Upper lobe of right lung (tissue), 1 donor: ENCODE measurements at regions not wholly inside any gene's neighbourhood (a gene's known extent, or its start where the extent isn't known, plus 50 kb on each side); places are given as distances from the start of the nearest gene placed in this dataset.

Experiments
- ATAC-seq: fragments of 200-7000 bp; cut with Tn5 transposase; one replicate; pipeline ENCODE4 v1.9.1; 2020; ENCODE audit warnings: mild to moderate bottlenecking, moderate library complexity
- DNase-seq: peaks from one replicate; pipeline ENCODE4 v3.0.0-alpha.2; 2020
- H3K27ac ChIP-seq: fragments of 200-600 bp; one replicate; pipeline ENCODE4 v1.8.0; 2022
- H3K27me3 ChIP-seq: fragments of 200-600 bp; one replicate; pipeline ENCODE4 v1.8.0; 2022; ENCODE audit warnings: mild to moderate bottlenecking
- H3K36me3 ChIP-seq: fragments of 200-600 bp; one replicate; pipeline ENCODE4 v1.8.0; 2022
- H3K4me1 ChIP-seq: fragments of 200-600 bp; one replicate; pipeline ENCODE4 v1.8.0; 2022
- H3K4me3 ChIP-seq: fragments of 200-600 bp; one replicate; pipeline ENCODE4 v1.8.0; 2022; ENCODE audit warnings: mild to moderate bottlenecking
- H3K9me3 ChIP-seq: fragments of 200-600 bp; one replicate; pipeline ENCODE4 v1.8.0; 2022
- intact Hi-C: fragments of 100-400 bp; cut with DNase I; formaldehyde crosslinking; loops from one replicate; pipeline ENCODE4 v1.11.0; 2022
- TF ChIP-seq, protein P1 (sequence below): fragments of 200-600 bp; IDR thresholded peaks from one replicate; pipeline ENCODE4 v1.8.0; 2022; ENCODE audit warnings: antibody characterized with exemption
- donor health status: DM: no; HTN: yes; CAD: no; lungs with severe emphysema.

DNA sequence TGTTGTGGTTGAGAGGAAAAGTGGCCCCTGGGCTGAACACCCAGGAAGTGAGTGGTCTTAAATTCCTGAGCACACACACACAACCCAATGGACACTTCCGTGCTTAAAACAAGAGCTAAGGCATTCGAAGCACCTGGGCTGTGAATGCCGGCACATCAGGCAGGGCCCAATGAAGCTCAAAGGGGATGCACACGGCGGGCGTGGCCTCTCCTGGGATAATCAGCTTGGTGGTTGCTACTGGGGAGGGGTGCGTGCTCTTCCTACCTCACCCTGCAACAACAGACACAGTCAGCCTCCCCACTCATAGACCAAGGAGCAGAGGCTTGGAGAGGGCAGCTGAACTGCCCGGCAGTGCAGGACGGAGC is 115.0 kb upstream of the TCERG1L start:
- no peak for DNase-seq
- no peaks in the 10 kb centered on the region for H3K36me3 ChIP-seq
- intact Hi-C loops: no loop called here
- TF ChIP-seq, protein P1, sequence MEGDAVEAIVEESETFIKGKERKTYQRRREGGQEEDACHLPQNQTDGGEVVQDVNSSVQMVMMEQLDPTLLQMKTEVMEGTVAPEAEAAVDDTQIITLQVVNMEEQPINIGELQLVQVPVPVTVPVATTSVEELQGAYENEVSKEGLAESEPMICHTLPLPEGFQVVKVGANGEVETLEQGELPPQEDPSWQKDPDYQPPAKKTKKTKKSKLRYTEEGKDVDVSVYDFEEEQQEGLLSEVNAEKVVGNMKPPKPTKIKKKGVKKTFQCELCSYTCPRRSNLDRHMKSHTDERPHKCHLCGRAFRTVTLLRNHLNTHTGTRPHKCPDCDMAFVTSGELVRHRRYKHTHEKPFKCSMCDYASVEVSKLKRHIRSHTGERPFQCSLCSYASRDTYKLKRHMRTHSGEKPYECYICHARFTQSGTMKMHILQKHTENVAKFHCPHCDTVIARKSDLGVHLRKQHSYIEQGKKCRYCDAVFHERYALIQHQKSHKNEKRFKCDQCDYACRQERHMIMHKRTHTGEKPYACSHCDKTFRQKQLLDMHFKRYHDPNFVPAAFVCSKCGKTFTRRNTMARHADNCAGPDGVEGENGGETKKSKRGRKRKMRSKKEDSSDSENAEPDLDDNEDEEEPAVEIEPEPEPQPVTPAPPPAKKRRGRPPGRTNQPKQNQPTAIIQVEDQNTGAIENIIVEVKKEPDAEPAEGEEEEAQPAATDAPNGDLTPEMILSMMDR: no peak
- H3K4me1 ChIP-seq: no peaks in the 10 kb centered on the region
- H3K4me3 ChIP-seq: no peak overlapping the region
- no peak overlapping the region for H3K27ac ChIP-seq
- no peaks in the 10 kb centered on the region for H3K9me3 ChIP-seq
- H3K27me3 ChIP-seq: peaks cover 20% of the 10 kb centered on the region
- ATAC-seq: no peak

DNA sequence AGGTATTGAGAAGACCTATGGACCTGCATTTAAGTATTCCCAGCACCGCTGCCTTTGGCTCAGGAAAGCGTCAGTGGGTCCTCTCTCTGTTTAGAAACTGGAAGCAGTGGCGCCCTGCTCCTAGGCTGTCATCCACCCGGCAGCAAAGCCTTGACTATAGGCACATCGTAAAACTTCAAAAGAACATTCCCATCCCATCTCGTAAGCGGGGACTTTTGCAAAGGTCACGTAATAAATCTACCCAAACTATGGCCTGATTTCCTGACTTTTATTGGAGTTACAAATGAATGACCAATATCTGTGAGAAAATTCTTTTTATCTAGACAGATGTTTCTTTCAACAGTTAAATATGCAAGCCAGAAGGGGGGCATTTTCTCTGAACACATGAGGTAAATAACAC is 115.8 kb upstream of the TCERG1L start:
- Histone ChIP-seq H3K27me3 (peaks cover 20% of the 10 kb centered on the region), H3K4me1 (no peaks in the 10 kb centered on the region), H3K27ac (no peak overlapping the region), H3K9me3 (no peaks in the 10 kb centered on the region), H3K4me3 (no peak overlapping the region), H3K36me3 (no peaks in the 10 kb centered on the region)
- intact Hi-C loops: no loop called here
- ATAC-seq (no peak), DNase-seq (no peak)
- TF ChIP-seq, protein P1: no peak

DNA sequence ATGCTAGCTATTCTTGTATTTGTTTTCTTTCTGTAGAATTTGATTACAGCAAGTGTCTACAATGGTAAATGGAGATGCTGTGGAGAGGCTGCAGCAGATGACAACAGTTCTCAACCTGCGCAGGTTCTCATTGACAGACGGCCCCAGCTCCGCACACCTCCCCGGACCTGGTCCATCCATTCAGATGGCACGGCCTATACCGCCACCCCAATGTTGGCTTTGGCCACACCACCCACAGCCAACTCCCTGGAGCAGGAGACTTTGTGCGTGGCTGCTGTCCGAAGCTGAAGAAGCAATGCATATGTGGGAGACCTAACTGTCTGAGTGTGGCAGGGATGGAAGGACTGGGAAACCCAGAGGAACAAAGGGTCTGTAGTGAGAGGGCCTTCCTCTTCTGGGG is 116.4 kb upstream of the TCERG1L start:
- H3K4me3 ChIP-seq: no peak overlapping the region
- no peaks in the 10 kb centered on the region for H3K9me3 ChIP-seq
- no peak for ATAC-seq
- intact Hi-C loops: no loop called here
- TF ChIP-seq, protein P1: no peak
- no peaks in the 10 kb centered on the region for H3K4me1 ChIP-seq
- no peak overlapping the region for H3K27ac ChIP-seq
- no peaks in the 10 kb centered on the region for H3K36me3 ChIP-seq
- no peak for DNase-seq
- H3K27me3 ChIP-seq: peaks cover 20% of the 10 kb centered on the region

DNA sequence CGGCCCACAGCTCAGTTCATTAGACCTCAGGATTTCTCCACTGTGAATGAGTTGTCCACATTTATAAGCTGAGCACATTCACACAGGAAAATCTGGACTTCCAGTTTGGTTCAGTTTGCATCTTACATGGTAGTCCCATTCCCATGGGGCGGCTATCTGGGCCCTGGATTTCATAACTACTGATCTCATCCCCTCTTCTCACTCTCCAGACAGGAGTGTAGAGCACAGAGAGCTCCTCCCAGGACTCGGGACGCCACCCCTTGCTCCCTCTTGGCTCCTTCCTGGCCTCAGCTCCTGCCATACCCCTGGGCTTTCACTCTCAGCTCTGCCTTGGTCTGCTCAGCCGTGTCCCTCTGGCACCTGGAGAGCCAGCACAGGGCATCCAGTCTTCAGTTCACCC is 117.6 kb upstream of the TCERG1L start:
- intact Hi-C loops: no loop called here
- H3K4me3 ChIP-seq: no peak overlapping the region
- H3K27ac ChIP-seq: no peak overlapping the region
- no peaks in the 10 kb centered on the region for H3K36me3 ChIP-seq
- H3K4me1 ChIP-seq: no peaks in the 10 kb centered on the region
- DNase-seq: no peak
- peaks cover 14% of the 10 kb centered on the region for H3K27me3 ChIP-seq
- no peaks in the 10 kb centered on the region for H3K9me3 ChIP-seq
- ATAC-seq: no peak
- TF ChIP-seq, protein P1: no peak

DNA sequence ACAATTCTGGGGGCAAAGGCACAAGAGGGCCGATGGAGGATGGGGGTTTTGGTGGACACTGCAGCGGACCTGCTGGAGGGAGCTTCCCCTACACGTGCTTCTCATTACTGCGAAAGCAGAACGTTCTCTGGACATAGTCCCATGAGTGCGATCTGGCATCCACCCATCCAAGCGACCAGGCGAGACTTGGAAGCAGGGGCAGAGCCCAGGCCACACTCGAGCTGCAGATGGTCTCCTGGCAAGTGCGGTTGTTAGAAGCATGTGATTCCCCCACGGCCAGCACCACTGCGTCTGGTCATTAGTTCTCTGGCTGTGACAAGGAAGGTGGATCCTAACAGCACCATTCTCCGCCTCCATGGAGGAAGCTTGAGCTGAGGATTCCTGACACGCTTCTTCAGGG is 118.4 kb upstream of the TCERG1L start:
- intact Hi-C loops: no loop called here
- ATAC-seq (no peak), DNase-seq (no peak)
- TF ChIP-seq, protein P1: no peak
- Histone ChIP-seq H3K27ac (no peak overlapping the region), H3K4me1 (no peaks in the 10 kb centered on the region), H3K4me3 (no peak overlapping the region), H3K9me3 (no peaks in the 10 kb centered on the region), H3K36me3 (no peaks in the 10 kb centered on the region), H3K27me3 (peaks cover 14% of the 10 kb centered on the region)

DNA sequence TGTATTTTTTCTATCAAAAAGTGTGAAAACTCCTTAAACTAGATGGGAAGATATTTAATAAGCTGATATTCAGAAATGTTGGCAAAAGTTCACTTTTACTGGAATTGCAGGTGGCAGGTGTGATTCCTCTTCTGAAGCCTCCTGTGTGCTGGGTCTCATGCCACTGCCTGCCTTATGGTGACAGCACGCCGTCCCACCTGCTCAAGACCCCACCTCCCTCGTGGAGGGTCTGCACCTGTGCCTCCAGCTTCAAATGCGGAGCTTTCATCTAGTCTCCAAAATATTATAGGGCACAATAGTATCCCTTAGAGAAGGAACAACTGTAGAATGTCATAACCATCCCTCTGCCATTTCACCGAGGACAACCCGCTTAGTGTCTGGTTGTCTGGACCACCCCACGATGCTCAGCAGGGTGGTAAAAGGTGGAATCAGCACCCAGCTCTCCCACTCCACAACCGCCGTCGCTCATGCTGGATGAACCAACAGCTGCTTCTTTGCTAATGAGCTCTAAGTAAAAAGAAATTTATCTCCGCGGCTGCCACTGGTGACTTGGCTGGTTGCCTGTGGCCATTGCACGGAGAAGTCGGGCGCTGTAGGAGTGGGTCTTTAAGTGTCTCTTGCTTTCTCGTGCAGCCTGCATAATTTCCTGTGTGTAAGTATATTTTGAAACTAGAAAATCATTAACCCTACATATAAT is 119.3 kb upstream of the TCERG1L start:
- Histone ChIP-seq H3K9me3 (no peaks in the 10 kb centered on the region), H3K27me3 (peaks cover 14% of the 10 kb centered on the region), H3K36me3 (no peaks in the 10 kb centered on the region), H3K4me1 (no peaks in the 10 kb centered on the region), H3K27ac (no peak overlapping the region), H3K4me3 (no peak overlapping the region)
- TF ChIP-seq, protein P1: no peak
- ATAC-seq: no peak
- DNase-seq: no peak
- intact Hi-C loops: no loop called here
